GM23338 (cell line): ENCODE measurements at regions not wholly inside any gene's neighbourhood (a gene's known extent, or its start where the extent isn't known, plus 50 kb on each side); places are given as distances from the start of the nearest gene placed in this dataset.

Experiments
- CREB1 ChIP-seq: fragments of 250-450 bp; sonication (Bioruptor Pico); IDR thresholded peaks from 2 replicates; pipeline ENCODE4 v1.5.0; 2020; ENCODE audit warnings: low read depth, mild to moderate bottlenecking, moderate library complexity
- CTCF ChIP-seq, 2 experiments: fragments of 200-600 bp in 1 of 2; sonication (generic) in 1 of 2; conservative IDR thresholded peaks; 2 replicates each; pipeline versions ENCODE4 v1.5.1 to v1.6.1; 2016 to 2017; ENCODE audit warnings: antibody characterized with exemption in 2 of 2, low read depth in 2 of 2, mild to moderate bottlenecking in 2 of 2, moderate library complexity in 1 of 2
- ETS1 ChIP-seq: IDR thresholded peaks from 2 replicates; pipeline ENCODE4 v1.6.1; 2016; ENCODE audit warnings: antibody characterized with exemption
- EZH2 ChIP-seq: fragments of 200-600 bp; sonication (generic); IDR thresholded peaks from one replicate; pipeline ENCODE4 v1.8.0; 2017; ENCODE audit warnings: antibody characterized with exemption, mild to moderate bottlenecking, low read depth; ENCODE audit not compliant: unreplicated experiment
- EZH2phosphoT487 ChIP-seq: fragments of 200-600 bp; sonication (generic); IDR thresholded peaks from one replicate; pipeline ENCODE4 v1.8.1; 2018; ENCODE audit warnings: antibody characterized with exemption; ENCODE audit not compliant: unreplicated experiment
- JUNB ChIP-seq: IDR thresholded peaks from one replicate; pipeline ENCODE4 v1.6.1; 2016; ENCODE audit warnings: antibody characterized with exemption; ENCODE audit not compliant: unreplicated experiment
- POLR2AphosphoS5 ChIP-seq: IDR thresholded peaks from 2 replicates; pipeline ENCODE4 v1.6.1; 2016; ENCODE audit warnings: antibody characterized with exemption, low read depth
- REST ChIP-seq: IDR thresholded peaks from one replicate; pipeline ENCODE4 v1.6.1; 2018; ENCODE audit warnings: antibody characterized with exemption; ENCODE audit not compliant: unreplicated experiment
- ZNF331 ChIP-seq: fragments of 250-450 bp; sonication (Bioruptor Pico); IDR thresholded peaks from 2 replicates; pipeline ENCODE4 v1.5.0; 2020; ENCODE audit warnings: low read depth, mild to moderate bottlenecking, moderate library complexity
- ZNF462 ChIP-seq: fragments of 250-450 bp; sonication (Bioruptor Pico); IDR thresholded peaks from 2 replicates; pipeline ENCODE4 v1.5.0; 2020; ENCODE audit warnings: mild to moderate bottlenecking, moderate library complexity

- TF ChIP-seq CTCF (conservative IDR thresholded peaks at IDR 0.05; ENCODE audit: low read depth in 2 of 2) (no peak), JUNB (no peak), REST (no peak), EZH2 (no peak), ETS1 (no peak), POLR2AphosphoS5 (no peak), ZNF331 (CRISPR knock-in tag) (no peak), CREB1 (CRISPR knock-in tag) (no peak), EZH2phosphoT487 (no peak), ZNF462 (CRISPR knock-in tag) (no peak)
These were observed 286.2 kb upstream of the HSFY2 start for GRCh38 chrY:19059733-19060132.
